GM18499 (cell line): ENCODE measurements at regions not wholly inside any gene's neighbourhood (a gene's known extent, or its start where the extent isn't known, plus 50 kb on each side); places are given as distances from the start of the nearest gene placed in this dataset.

ENCODE experiments used
- ATAC-seq: cut with Tn5 transposase; IDR thresholded peaks from one replicate; pipeline ENCODE4 v1.9.1; 2021; ENCODE audit warnings: moderate number of reproducible peaks; ENCODE audit not compliant: insufficient read depth, unreplicated experiment

DNA sequence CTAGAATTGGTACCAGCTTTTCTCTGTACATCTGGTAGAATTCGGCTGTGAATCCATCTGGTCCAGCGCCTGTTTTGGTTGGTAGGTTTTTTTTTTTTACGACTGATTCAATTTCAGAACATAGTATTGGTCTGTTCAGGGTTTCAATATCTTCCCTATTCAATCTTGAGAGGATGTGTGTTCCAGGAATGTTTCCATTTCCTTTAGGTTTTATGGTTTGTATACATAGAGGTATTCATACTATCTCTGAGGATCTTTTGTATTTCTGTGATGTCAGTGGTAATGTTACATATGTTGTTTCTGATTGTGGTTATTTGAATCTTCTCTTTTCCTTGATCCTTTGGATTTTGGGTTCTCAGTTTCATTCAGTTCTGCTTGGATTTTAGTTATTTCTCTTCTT, 172.1 kb upstream of the ITGA4 start:
- no peak for ATAC-seq

DNA sequence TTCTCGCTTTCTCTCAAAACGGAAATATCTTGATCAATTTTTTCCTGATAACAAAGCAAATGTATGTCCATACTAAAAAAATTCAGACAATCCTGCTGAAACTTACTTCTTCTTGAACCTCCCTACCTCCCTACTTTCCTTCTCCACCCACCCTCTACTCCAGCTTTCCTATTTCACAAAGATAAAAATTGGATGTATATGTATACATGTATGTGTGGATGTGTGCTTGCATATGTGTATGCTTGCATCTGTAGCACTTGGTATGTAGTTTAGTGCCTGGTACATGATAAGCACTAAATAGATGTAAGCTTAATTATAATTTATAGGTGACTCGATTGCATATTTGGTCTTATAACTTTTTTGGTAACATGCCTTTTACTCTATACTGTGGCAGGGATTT, 167.5 kb upstream of the ITGA4 start:
- ATAC-seq: no peak

DNA sequence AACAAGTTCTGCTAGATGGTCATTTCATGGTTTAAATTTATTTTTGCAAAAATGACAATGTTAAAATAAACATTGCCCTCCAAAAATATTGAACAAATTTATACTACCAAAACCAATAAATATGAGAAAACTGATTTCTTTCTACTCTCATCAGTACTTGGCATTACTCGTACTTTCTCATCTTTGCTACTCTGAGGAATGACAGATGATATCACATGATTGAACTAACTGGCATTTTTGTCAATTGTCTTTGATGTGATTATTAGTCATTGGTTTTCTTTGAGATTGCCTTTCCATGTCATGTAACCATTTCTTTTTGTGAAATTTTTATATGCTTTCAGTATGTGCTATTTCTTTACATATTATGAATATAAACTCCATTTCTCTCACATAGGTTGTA, 167.0 kb upstream of the ITGA4 start:
- no peak for ATAC-seq

DNA sequence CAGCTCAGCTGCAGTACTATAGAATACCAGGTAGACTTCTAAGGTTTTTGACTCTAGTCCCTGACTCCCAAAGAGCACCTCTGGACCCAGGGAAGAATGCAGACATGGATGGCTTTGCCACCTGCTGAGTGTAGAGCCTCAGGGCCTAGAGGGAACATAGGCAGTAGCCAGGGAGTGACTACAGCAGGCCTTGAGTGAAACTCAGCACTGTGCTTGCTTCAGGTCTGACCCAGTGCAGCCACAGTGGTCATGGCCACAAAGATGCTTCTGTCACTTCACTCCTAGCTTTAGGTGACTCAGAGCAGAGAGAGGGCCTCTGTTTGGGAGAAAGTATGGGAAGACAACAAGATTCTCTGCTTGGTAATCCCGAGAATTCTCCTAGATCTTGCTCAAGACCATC, 162.2 kb upstream of the ITGA4 start:
- ATAC-seq: no peak

DNA sequence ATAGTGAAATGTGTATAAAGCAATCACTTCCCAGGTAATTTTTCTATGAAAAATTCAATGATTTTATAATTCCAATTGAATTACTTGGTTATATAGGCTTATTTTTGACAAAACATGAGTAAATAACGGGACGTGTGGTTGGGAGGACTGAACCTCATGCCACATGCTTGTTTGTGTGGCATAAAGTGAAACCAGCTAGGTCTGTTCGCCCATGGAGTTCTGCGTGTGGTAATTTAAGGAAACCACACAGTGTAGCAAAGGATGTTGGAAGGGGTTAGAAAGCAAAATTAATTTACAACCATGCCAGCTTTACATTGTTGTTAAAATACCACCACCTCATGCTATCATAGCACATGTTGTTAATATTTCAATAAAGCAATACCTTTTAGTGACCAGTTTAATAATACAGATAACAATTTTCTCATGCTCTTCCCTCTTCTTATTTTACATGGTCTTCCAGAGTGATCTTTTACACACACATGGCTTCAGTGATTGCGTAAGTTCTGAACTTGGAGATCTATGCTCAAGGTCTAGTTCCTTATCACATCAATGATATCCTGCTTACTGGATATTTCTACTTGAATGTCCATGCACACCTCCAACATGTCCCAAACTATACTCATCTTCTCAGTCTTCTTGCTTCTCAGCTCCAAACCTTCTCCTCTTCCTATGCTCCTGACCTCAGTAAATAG, 156.4 kb upstream of the ITGA4 start:
- ATAC-seq: no peak

DNA sequence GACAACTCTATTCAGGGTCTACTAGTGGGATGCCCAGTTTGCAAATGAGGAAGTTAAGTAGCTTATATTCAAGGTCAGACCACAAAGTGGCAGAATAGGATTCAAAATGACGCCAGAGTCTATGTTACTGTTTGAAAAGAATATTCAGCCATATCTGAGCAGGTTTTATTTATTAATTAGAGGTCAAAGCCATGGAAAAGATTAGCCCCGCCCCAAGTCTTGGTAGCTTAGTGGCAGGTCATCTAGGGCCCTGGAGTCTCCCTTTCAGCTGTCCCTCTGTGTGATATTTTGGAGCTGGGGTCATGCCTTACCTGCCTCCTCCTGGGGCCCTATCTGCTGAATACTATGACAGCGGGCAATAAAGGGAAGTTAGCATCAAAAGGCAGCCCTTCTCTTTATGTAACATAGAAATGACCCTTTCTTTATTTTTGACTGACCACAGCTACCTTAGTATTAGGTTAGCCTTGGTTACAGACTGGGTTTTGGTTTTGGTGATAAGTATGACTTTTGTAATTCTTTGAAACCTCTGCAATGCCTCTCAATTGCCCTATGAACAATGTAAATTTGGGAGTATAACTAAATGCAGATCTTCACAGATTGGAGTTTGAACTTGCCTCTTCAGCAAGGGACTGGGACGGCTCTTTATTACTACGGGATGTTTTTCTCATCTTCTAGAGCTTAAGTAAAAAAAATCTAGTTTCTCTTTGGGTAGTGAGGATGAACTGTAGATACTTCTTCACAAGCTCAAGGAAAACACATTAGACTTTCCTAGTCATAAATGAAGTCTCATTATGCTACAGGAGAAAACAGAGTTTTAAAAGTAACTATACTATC, 153.0 kb upstream of the ITGA4 start:
- no peak for ATAC-seq

DNA sequence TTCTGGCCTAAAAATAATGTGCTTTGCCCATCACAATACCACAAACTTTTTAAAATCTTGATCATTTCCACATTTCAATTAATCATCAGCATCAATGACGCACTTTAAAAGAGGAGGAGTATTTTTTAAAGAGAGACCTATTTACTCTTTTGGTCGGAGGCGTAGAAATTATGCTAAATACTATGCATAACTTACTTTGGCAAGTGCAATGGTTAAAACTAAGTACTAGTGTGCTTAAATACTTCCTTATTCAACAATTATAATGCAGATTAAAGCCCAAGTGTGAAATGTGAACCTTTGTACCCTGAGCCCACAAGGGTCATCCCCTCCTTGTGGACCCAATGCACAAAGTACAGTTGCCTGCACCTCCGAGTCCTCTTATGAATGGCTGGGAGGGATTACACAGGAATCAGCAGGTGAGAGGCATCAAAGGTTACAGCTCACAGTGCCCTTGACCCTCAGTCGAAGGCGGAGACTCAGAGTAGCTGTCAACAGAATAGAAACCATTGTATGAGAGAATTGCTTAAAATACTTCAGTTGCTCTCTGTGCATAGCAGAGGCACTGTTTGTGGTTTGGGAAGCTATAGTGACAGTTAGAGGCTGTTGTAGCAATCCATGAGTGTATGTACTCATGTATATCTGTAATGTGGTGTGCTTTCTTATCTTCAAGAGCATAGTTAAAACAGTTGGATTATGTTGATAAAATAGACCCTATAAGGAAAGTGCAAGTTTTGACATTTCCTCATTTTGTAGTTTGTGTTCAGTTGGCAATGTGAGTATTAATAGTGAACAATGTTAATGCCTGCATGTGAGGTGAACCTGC, 151.7 kb upstream of the ITGA4 start:
- ATAC-seq: peak; percentile 91

DNA sequence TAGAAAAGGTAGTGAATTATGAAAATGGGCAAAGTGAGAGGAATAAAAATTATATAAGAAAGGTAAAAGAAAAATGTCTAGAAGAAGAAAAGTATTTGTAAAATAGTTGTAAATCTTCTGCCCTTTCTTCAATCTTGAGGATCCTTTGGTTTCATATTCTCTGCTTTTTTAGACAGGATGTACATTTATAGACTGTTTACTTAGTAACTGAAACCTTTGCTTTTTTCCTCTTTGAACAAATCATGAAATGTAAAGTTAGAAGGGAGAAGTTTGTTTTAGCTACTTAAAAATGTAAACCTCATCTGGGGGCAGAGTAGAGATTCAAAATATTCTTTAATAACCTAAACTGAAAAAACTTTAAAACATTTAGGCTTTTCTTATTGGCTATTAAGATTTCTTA, 150.4 kb upstream of the ITGA4 start:
- ATAC-seq: no peak

DNA sequence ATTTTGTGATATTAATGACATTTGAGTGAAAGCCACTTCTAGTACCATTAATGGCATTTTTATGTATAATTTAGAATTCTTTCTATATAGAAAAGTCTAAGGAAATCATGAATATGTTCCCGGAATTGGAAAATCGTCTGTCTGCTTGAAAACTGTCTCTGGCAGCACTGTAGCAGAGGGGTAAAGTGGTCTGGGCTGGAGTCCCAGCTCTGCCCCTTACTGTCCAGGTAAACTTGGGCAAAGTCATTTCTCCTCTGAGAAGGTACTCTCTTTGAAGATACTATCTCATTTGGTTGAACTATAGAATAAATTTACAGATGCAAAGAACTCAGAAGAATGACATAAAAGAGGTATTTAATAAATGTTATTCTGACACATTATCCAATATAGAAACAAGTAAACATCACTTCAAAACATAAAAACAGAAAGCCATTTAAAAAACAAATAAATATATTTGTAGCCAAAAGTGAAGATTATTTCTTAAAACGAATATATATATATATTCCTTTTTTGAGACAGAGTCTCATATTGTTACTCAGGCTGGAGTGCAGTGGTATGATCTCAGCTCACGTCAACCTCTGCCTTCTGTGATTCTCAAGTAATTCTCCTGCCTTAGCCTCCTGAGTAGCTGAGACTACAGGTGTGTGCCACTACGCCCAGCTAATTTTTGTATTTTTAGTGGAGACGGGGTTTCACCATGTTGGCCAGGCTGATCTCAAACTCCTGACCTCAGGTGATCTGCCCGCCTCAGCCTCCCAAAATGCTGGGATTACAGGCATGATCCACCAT, 149.8 kb upstream of the ITGA4 start:
- ATAC-seq: no peak

DNA sequence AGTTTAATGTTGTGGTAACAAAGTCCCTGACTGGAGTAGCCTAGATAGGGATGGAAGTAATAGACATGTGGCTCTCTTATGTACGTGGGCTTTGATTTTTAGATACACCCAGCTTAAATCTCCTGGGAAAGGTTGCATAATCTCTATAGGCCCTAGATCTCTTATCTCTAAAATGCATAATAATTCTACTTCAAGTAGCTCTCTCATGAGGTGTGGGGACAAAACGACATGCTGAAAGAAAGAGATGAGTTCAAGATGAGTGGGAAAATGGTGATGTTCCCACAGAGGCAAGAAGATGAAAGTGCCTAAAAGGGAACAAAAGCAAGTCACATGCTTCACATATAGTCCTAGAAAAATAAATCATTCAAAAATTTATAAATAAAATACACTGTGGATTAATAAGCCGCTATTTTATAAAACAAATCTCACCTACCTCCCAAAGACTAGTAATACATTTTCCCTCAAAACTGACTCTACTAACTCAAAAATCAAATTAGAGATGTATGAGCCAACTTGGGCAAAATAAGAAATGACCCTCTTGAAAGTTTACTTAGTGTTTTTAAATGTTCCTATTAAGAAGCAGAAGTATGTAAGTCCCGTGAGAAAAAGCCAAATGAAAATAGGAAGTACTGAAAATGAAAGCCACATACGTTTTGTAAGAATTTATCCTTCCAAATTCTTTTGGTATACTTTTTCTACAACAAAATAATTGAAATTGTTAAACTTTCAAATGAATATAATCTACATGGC, 148.2 kb upstream of the ITGA4 start:
- ATAC-seq: no peak

DNA sequence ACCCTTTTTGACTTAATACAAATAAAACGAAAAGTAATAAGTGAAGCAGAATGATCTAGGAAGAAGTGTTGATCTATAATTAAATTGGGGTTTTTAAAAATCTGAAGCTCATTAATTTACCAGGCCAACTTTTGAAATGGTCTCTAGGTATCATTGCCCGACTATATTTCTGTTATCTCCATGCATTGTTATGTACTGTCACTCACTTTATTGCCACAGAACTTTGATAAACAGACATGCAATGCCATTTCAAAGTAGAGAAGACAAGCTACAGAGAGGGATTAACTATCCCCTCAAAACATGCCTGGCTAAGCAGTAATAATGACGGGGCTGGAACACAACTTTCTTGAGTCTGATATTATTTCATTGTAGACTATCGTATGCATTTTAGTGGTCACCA, 147.6 kb upstream of the ITGA4 start:
- ATAC-seq: no peak

DNA sequence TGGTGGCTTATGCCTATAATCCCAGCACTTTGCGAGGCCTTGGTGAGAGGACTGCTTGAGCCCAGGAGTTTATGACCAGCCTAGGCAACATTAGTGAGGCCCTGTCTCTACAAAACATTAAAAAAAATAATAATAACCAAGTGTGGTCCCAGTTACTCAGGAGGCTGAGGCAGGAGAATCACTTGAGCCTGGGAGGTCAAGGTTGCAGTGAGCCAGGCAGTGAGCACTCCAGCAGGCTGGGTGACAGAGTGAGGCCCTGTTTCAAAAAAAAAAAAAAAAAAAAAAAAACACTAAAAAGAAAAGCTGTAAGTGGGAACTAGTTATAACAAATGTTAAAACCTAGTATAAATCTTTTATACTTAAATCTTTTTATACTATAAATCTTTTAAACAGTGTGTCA, 146.2 kb upstream of the ITGA4 start:
- no peak for ATAC-seq

DNA sequence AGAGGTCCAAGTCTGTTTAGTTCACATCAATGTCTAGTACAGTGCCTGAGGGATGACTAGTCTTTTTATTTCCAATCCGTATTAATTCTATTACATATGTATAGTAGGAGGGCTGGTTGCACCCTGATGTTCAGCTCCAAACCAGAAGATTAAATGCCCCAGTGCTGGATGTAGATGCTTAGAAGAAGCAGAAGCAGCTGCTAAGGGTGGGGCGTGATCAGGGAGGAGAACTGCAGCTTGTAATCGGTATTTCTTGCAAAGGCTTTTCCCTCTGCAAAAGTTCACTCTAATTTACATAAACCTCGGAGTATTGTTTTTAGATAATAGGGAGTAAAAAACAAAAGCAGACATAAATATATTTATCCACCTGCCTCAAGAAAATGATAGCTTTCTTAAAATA, 145.3 kb upstream of the ITGA4 start:
- ATAC-seq: no peak

DNA sequence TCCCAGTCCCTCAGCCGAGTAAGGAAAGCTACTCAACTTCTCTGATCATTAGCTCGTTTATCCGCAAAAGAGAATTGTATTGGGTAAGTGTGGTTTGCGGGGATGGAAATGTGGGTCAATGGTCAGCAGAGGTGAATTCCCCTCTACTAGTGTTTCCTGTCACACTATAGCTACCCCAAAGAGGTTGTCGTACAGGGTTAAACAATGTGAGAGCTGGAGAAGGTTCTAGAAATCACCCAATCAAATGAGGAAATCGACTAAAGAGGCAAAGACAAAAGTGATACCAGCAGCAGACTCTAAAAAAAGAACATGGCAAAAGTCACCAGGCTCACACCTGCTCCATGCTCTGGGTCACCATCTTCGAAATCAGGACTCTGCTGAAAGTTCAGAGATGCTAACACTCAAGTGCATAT, 144.7 kb upstream of the ITGA4 start:
- peak; percentile 89 for ATAC-seq

DNA sequence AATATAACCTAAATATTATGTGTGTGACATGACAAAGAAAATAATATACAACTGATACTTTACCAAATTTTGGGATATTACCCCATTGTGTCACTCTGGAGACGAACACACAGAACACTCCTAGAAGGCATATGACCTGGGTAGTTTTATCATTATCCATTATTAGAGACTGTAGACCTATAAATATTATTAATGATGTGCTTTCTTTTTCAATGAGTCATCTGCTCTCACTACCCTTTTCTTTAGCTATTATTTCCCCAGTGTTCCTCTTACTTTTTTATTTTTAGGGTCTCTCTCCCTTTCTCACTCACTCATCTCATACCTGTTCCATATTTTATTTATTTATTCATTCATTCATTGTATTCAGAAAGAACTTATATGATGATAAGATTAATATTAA, 143.3 kb upstream of the ITGA4 start:
- no peak for ATAC-seq

DNA sequence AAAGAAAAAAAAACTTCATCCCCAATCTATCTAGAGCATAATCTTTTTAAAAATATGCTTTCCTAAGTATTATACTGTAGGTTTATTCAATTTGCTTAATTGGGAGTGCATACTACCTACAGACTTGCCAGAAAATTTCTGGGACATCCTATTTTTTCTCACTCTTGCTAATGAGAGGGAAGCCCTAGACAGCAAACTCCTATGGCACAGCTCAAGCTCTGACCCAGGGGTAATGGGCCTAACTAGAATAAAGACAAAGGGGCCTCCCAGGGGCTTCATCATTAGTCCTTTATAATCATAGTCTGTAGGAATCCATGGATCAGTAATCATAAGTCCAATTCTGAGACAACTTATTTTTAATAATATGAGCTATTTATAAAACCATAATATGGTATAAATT, 142.6 kb upstream of the ITGA4 start:
- no peak for ATAC-seq

DNA sequence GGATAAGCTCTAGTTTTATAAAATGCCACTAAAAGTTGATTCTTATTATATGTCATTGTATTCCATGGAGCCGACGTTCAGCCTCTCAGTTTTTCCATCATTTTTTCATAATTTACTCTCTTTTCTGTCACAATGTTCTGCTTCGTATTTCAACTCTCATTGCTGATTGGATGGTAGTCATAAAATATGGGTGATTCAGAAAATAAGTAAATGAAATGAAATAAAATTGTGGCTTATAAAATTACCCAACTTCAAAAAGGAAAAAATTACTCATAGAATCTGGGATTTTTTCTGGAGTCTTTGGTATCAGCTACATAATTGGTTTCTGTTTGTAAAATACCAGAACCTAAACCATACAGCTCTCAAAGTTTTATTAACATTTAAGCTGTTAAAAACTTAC, 139.7 kb upstream of the ITGA4 start:
- ATAC-seq: no peak

DNA sequence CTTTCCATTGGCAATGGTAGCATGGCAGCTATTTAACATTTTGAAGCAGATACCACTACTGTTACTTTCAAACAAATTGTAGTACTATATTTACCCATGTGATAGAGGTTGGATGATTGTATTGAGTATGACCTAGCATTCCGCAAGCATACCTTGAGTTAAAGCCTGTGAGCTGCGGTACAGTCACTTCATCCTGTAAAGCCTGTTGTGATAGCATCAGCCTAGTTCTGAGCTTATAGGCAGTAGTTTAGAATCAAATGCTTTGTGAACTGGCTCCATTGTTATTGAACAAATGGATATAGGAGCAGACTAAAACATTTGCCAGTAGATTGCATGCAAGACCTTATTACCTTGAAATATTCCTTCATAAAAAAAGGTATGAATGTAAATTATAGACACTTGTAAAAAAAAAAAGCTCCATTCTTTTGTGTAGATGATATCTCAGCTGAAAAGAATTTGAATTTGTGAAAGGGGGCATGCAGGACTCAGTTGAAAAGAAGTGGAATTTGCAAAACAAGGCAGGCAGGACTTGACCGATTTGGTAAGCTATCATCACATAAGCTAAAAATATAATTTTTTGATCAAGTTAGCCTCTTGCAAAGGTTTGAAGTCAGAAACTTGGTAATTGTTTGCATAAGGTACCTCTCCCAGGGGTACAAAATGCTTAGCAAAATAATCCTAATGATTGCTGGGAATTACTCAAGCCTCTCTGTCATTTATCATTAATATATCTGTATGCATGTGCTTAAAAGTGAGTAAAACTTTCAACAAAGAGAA, 138.5 kb upstream of the ITGA4 start:
- no peak for ATAC-seq

DNA sequence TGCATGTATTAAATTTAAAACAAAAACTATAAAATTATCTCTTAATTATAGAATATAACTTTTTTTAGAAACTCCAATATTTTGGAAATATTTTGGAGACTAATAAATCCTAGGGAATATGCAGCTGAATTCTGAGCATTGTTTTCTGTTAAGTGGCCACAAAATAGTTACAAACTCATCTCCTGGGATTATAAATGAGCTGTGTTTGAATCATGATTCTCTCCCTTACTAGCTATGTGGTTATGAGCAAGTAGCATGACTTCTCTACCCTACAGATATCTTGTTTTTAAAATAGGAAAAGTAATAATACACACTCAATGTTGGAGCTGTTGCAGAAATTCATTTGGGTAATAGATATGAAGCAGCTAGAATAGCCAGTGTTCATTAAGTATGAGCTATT, 137.9 kb upstream of the ITGA4 start:
- no peak for ATAC-seq
